GM23338 (cell line): ENCODE measurements at regions not wholly inside any gene's neighbourhood (a gene's known extent, or its start where the extent isn't known, plus 50 kb on each side); places are given as distances from the start of the nearest gene placed in this dataset.

Source experiments
- ATAC-seq: fragments of 200-7000 bp; cut with Tn5 transposase; 3 replicates; pipeline ENCODE4 v1.9.1; 2020
- DNase-seq: peaks from one replicate; pipeline ENCODE4 v3.0.0-alpha.2; 2015; ENCODE audit warnings: low spot score
- H2AFZ ChIP-seq: fragments of 200-600 bp; sonication (generic); 2 replicates; pipeline ENCODE4 v1.8.0; 2016; ENCODE audit warnings: antibody characterized with exemption, mild to moderate bottlenecking, moderate library complexity
- H3F3A ChIP-seq: fragments of 200-600 bp; sonication (generic); replicated peaks from 2 replicates; pipeline ENCODE4 v1.8.0; 2017; ENCODE audit warnings: antibody characterized with exemption, mixed run types, low read depth
- H3K27ac ChIP-seq: fragments of 200-600 bp; sonication (generic); 2 replicates; pipeline ENCODE4 v1.6.1; 2016; ENCODE audit warnings: low read depth
- H3K27me3 ChIP-seq: fragments of 200-600 bp; sonication (generic); 2 replicates; pipeline ENCODE4 v1.8.0; 2016; ENCODE audit warnings: mild to moderate bottlenecking, mixed run types, moderate library complexity; ENCODE audit not compliant: insufficient read depth
- H3K36me3 ChIP-seq: fragments of 200-600 bp; sonication (generic); 2 replicates; pipeline ENCODE4 v1.8.0; 2016; ENCODE audit warnings: mild to moderate bottlenecking; ENCODE audit not compliant: insufficient read depth
- H3K4me1 ChIP-seq: fragments of 200-600 bp; sonication (generic); 2 replicates; pipeline ENCODE4 v1.8.0; 2016; ENCODE audit warnings: mild to moderate bottlenecking, moderate library complexity; ENCODE audit not compliant: insufficient read depth
- H3K4me2 ChIP-seq: fragments of 200-600 bp; sonication (generic); 2 replicates; pipeline ENCODE4 v1.7.1; 2017; ENCODE audit warnings: mixed run types
- H3K4me3 ChIP-seq: fragments of 200-600 bp; sonication (generic); 2 replicates; pipeline ENCODE4 v1.6.1; 2016; ENCODE audit warnings: mixed run types
- H3K79me2 ChIP-seq: fragments of 200-600 bp; sonication (generic); replicated peaks from 2 replicates; pipeline ENCODE4 v1.8.0; 2017; ENCODE audit warnings: mild to moderate bottlenecking; ENCODE audit not compliant: insufficient read depth
- H3K9me2 ChIP-seq: fragments of 200-600 bp; sonication (generic); 2 replicates; pipeline ENCODE4 v1.8.0; 2017; ENCODE audit not compliant: insufficient read depth
- H4K20me1 ChIP-seq: fragments of 200-600 bp; sonication (generic); replicated peaks from 2 replicates; pipeline ENCODE4 v1.8.0; 2017; ENCODE audit warnings: mild to moderate bottlenecking; ENCODE audit not compliant: insufficient read depth
- H3K27ac Mint-ChIP-seq: 2 replicates; pipeline ENCODE4 v1.8.0; 2020; ENCODE audit warnings: inconsistent platforms, mild to moderate bottlenecking, moderate library complexity, mixed read lengths
- H3K27me3 Mint-ChIP-seq: 3 replicates; pipeline ENCODE4 v1.8.0; 2022; ENCODE audit warnings: low read depth, mild to moderate bottlenecking, moderate library complexity, mixed read lengths, inconsistent platforms; ENCODE audit not compliant: insufficient read depth, poor library complexity
- H3K36me3 Mint-ChIP-seq: 3 replicates; pipeline ENCODE4 v1.8.0; 2021; ENCODE audit warnings: low read depth, mild to moderate bottlenecking, inconsistent platforms, moderate library complexity, mixed read lengths
- H3K4me1 Mint-ChIP-seq: 3 replicates; pipeline ENCODE4 v1.8.0; 2020; ENCODE audit warnings: mild to moderate bottlenecking, inconsistent platforms, mixed read lengths
- H3K4me3 Mint-ChIP-seq: 3 replicates; pipeline ENCODE4 v1.8.0; 2021; ENCODE audit warnings: moderate library complexity, mild to moderate bottlenecking, inconsistent platforms, mixed read lengths
- H3K9me3 Mint-ChIP-seq: 3 replicates; pipeline ENCODE4 v1.8.0; 2020; ENCODE audit warnings: moderate library complexity, mild to moderate bottlenecking, inconsistent platforms, mixed read lengths
- CREB1 ChIP-seq: fragments of 250-450 bp; sonication (Bioruptor Pico); IDR thresholded peaks from 2 replicates; pipeline ENCODE4 v1.5.0; 2020; ENCODE audit warnings: low read depth, mild to moderate bottlenecking, moderate library complexity
- CTCF ChIP-seq, 2 experiments: fragments of 200-600 bp in 1 of 2; sonication (generic) in 1 of 2; conservative IDR thresholded peaks; 2 replicates each; pipeline versions ENCODE4 v1.5.1 to v1.6.1; 2016 to 2017; ENCODE audit warnings: antibody characterized with exemption in 2 of 2, low read depth in 2 of 2, mild to moderate bottlenecking in 2 of 2, moderate library complexity in 1 of 2
- EZH2 ChIP-seq: fragments of 200-600 bp; sonication (generic); IDR thresholded peaks from one replicate; pipeline ENCODE4 v1.8.0; 2017; ENCODE audit warnings: antibody characterized with exemption, mild to moderate bottlenecking, low read depth; ENCODE audit not compliant: unreplicated experiment
- EZH2phosphoT487 ChIP-seq: fragments of 200-600 bp; sonication (generic); IDR thresholded peaks from one replicate; pipeline ENCODE4 v1.8.1; 2018; ENCODE audit warnings: antibody characterized with exemption; ENCODE audit not compliant: unreplicated experiment
- JUNB ChIP-seq: IDR thresholded peaks from one replicate; pipeline ENCODE4 v1.6.1; 2016; ENCODE audit warnings: antibody characterized with exemption; ENCODE audit not compliant: unreplicated experiment
- NANOG ChIP-seq: IDR thresholded peaks from 2 replicates; pipeline ENCODE4 v1.6.1; 2016; ENCODE audit warnings: antibody characterized with exemption, borderline replicate concordance
- POLR2AphosphoS5 ChIP-seq: IDR thresholded peaks from 2 replicates; pipeline ENCODE4 v1.6.1; 2016; ENCODE audit warnings: antibody characterized with exemption, low read depth
- REST ChIP-seq: IDR thresholded peaks from one replicate; pipeline ENCODE4 v1.6.1; 2018; ENCODE audit warnings: antibody characterized with exemption; ENCODE audit not compliant: unreplicated experiment
- STAT1 ChIP-seq: IDR thresholded peaks from one replicate; pipeline ENCODE4 v1.6.1; 2016; ENCODE audit warnings: antibody characterized with exemption; ENCODE audit not compliant: unreplicated experiment
- ZNF114 ChIP-seq: fragments of 250-450 bp; sonication (Bioruptor Pico); IDR thresholded peaks from 2 replicates; pipeline ENCODE4 v1.5.0; 2020; ENCODE audit warnings: mild to moderate bottlenecking, moderate library complexity
- ZNF331 ChIP-seq: fragments of 250-450 bp; sonication (Bioruptor Pico); IDR thresholded peaks from 2 replicates; pipeline ENCODE4 v1.5.0; 2020; ENCODE audit warnings: low read depth, mild to moderate bottlenecking, moderate library complexity
- ZNF462 ChIP-seq: fragments of 250-450 bp; sonication (Bioruptor Pico); IDR thresholded peaks from 2 replicates; pipeline ENCODE4 v1.5.0; 2020; ENCODE audit warnings: mild to moderate bottlenecking, moderate library complexity

GRCh38 chr13:61144301-61144700 lies 271.3 kb downstream of the PCDH20 start (continued):
- no peak for TF ChIP-seq ZNF462

- ATAC-seq: no peak
- no peak overlapping the region for H2AFZ ChIP-seq
- no peaks in the 10 kb centered on the region; the same call in 2 of the 3 replicates for H3K4me1 Mint-ChIP-seq
- TF ChIP-seq EZH2 (no peak), POLR2AphosphoS5 (no peak), STAT1 (no peak), REST (no peak), CTCF (conservative IDR thresholded peaks at IDR 0.05; ENCODE audit: low read depth in 2 of 2) (no peak), ZNF331 (CRISPR knock-in tag) (no peak), JUNB (no peak), EZH2phosphoT487 (no peak), CREB1 (no peak), ZNF114 (CRISPR knock-in tag) (no peak), NANOG (no peak)
Measured at GRCh38 chr13:61142506-61142905, 273.1 kb downstream of the PCDH20 start.

More at GRCh38 chr13:61142506-61142905, 273.1 kb downstream of the PCDH20 start:
- peaks cover 31% of the 10 kb centered on the region for H3K36me3 Mint-ChIP-seq
- H3K9me2 ChIP-seq: no peaks in the 10 kb centered on the region
- H3K4me3 ChIP-seq: no peak overlapping the region
- H3K9me3 Mint-ChIP-seq: peaks cover 34% of the 10 kb centered on the region
- no peak overlapping the region for H3K4me2 ChIP-seq
- no peak overlapping the region for H3K27ac Mint-ChIP-seq
- no peaks in the 10 kb centered on the region for H3K4me1 ChIP-seq
- no peak overlapping the region for H3K4me3 Mint-ChIP-seq
- no peaks in the 10 kb centered on the region for H3K27me3 ChIP-seq
- no peaks in the 10 kb centered on the region for H4K20me1 ChIP-seq
- H3K36me3 ChIP-seq: no peaks in the 10 kb centered on the region; the same call in 1 of the 2 replicates
- no peaks in the 10 kb centered on the region for H3K79me2 ChIP-seq
- no peaks in the 10 kb centered on the region for H3K27me3 Mint-ChIP-seq
- DNase-seq: no peak
- H3F3A ChIP-seq: no peaks in the 10 kb centered on the region
- no peak overlapping the region for H3K27ac ChIP-seq
